Fibroblast of skin of left quadriceps (primary cell): ENCODE measurements at regions not wholly inside any gene's neighbourhood (a gene's known extent, or its start where the extent isn't known, plus 50 kb on each side); places are given as distances from the start of the nearest gene placed in this dataset.
"Not testable (repeated sequence)": the region's sequence is repeated elsewhere in the genome, so short reads cannot be mapped to it uniquely, and the experiment has no call there.

Experiments
- DNase-seq, 2 experiments: peaks; one replicate each; pipeline ENCODE4 v3.0.0-alpha.2; 2013; ENCODE audit warnings: low read depth in 2 of 2

DNA sequence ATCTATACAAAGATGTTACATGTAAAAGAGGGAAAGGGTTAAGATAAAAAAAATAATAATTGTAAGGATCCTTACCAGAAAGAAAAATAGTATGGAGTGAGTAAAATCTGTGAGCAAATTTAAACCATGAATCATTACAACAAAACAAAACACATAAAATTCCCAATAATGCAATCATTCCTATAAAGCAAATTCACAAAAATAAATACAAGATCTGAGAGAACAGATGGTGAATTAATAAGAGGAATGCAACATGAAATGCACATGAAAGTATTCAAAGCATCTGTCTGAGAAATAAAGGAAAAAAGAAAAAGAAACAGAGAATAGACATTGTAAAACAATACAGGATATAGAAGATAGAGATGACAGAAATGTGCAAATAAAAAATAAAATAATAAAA lies 681.5 kb upstream of the KLHL1 start:
- DNase-seq, result no peak

- DNase-seq, result no peak
Measured at GRCh38 chr13:70788074-70788473, 679.8 kb upstream of the KLHL1 start.

DNA sequence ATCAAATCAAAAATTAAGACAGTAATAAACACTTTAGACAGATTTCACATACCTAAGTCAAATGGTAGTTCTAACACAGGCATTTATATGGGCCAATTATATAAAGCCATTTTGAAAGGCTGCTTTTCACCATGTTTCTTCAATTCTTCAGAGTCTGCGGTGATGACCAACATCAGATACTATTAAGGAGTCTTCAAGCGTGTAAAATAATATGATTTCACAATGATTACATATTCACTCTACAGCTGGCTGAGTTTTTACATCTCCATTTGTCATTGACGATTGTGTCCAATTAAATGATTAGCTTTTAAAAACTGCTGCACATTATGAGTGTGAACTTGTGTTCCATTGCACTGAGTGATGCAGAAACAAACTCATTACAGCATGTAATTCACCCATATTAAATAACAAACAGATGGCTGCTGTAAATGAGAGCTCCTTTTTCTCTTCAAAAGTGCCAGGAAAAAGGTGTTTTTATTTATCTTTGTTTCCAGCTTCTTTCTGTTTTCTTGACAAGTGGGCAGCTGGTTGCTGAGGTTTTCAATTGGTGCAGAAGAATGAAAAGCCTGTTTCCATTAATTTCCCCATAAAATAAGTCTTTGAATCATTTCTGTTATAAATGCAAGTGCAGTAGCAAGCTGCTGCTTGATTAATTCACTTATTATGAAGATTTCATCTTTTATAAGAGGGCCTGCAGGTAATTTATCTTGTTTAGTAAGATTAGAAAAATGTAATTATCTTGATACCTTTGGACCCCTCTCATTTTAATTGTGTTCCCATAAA lies 676.1 kb upstream of the KLHL1 start:
- DNase-seq, result no peak

GRCh38 chr13:70769817-70770216 lies 661.6 kb upstream of the KLHL1 start:
- no peak for DNase-seq

- DNase-seq, result no peak
Measured at GRCh38 chr13:70758932-70759331, 650.7 kb upstream of the KLHL1 start.

- no peak for DNase-seq
Measured at GRCh38 chr13:70756088-70756487, 647.8 kb upstream of the KLHL1 start.

DNA sequence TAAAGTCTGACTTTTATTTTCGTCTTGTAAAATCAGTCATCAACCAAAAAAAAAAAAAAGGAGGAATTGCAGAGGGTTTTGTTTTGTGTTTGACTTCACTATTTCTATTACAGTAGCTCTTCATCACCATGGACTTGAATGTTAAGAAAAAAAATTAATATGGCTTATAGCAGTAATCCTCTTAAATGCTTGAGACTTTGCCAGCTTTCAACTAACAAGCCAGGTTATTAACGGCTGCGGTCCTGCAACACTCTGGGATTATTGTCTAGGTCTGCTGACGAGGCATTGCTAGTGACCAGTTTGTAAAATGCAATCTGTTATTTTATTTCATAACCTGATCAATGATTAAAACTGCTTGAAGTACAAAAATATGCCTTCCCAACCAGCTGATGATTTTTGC lies 647.2 kb upstream of the KLHL1 start:
- DNase-seq, result no peak

- DNase-seq, result peak in 1 of 2 experiments; percentile 0
Measured at GRCh38 chr13:70747262-70747661, 639.0 kb upstream of the KLHL1 start.

DNA sequence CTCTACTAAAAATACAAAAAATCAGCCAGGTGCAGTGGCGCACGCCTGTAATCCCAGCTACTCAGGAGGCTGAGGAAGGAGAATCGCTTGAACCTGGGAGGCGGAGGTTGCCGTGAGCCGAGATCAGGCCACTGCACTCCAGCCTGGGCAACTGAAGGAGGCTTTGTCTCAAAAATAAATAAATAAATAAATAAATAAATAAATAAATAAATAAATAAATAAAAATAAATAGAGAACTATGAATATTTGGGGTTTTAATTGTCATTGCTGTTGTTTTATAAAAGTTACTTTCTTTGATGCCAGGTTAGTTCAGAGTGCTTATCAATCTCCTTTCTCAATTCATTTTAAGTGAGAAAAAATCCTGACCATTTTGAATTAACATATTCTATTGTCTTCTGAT lies 638.2 kb upstream of the KLHL1 start:
- DNase-seq, result not testable (repeated sequence)

GRCh38 chr13:70736622-70737317 lies 628.5 kb upstream of the KLHL1 start:
- DNase-seq, result no peak

DNA sequence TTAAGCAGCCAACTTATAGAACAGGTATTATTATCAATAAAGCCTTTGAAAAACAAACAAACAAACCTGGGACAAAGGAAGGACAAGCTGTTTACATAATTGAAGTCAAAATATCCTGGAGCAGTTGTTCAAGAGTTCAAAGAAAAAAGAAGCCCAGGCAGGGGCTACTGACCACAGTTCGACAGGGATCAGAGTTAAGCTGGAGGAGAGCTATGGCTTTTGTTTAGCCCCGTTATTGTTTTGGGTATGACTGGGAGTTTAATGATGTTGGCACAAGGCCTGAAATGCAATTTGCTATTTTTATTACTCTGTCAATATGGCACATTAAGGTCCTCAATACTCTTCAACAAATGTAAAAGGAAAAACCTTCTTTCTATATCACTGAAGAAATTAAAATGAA lies 624.4 kb upstream of the KLHL1 start:
- no peak for DNase-seq

DNA sequence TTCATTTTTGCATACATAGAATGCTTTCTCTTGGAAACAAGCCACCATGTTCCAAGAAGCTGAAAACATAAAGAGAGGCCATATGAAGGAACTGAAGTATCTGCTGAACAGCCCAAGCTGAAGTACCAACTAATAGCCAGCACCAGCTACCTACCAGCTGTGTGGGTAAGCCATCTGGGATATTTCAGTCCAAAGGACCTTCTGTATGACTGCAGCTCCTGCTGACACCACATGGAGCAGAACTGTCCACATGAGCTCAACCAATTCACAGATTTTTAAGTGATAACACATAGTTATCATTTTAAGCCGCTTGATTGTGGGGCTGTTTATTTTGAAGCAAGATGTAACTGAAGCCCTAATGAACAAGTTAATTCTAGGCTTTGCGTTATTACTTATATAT lies 621.1 kb upstream of the KLHL1 start:
- DNase-seq, result no peak

- no peak for DNase-seq
Measured at GRCh38 chr13:70723732-70724131, 615.5 kb upstream of the KLHL1 start.

DNA sequence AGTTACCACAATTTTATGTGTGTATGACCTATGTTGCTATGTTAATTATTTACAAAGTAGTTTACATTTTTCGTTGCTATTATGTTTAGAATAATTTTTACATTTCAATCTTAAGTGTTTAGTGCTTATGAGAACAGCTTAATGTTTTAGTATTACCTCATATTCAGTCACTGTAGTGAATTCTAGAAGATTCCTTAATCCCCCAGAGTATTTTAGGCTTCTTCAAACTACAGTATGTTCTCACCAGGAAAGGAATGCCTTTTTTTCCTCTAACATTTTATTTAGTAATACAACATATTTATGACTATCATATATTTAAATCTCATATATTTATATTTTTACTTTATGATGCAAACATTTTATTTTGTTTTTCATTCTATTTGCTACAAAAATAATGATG lies 612.1 kb upstream of the KLHL1 start:
- no peak for DNase-seq

DNA sequence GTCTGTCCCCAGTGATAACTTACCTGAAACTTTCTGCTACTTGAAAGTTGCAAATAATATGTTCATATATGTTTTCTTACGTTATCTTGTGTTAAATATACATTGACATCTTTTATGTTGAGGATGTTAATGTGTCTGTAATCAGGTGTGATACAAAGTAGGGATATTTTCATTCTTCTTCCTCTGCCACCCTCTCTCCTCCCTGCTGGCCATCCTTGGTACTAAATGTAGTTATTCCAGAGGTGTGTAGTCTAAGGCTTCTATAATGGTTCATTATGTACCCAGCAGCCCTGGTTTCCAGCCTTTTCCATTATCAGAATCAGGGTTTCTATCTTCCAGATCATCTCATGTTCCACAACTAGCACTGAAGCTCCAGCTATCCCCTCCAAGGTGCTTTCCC lies 606.7 kb upstream of the KLHL1 start:
- DNase-seq, result no peak

- DNase-seq, result no peak
Measured at GRCh38 chr13:70708775-70709174, 600.5 kb upstream of the KLHL1 start.

- no peak for DNase-seq
Measured at GRCh38 chr13:70703755-70704154, 595.5 kb upstream of the KLHL1 start.

- DNase-seq, result no peak
Measured at GRCh38 chr13:70694996-70695715, 586.9 kb upstream of the KLHL1 start.

GRCh38 chr13:70668983-70669382 lies 560.7 kb upstream of the KLHL1 start:
- no peak for DNase-seq

DNA sequence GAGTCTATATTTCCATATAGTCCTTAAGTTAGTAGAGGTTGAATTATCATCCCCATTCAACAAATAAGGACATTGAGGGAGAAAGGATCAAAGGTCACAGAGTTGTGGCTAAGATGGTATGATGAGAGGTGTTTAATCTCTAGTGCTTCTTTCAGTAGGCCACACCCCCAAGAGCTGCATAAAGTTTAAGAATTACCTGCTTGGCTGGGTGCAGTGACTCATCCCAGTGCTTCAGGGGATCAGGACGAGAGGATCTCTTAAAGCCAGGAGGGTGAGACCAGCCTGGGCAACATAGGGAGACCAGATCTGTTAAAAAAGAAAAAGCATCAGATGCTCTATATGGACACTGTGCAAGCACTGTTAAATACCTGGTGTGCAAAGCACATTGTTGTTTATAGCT lies 560.0 kb upstream of the KLHL1 start:
- DNase-seq, result no peak

DNA sequence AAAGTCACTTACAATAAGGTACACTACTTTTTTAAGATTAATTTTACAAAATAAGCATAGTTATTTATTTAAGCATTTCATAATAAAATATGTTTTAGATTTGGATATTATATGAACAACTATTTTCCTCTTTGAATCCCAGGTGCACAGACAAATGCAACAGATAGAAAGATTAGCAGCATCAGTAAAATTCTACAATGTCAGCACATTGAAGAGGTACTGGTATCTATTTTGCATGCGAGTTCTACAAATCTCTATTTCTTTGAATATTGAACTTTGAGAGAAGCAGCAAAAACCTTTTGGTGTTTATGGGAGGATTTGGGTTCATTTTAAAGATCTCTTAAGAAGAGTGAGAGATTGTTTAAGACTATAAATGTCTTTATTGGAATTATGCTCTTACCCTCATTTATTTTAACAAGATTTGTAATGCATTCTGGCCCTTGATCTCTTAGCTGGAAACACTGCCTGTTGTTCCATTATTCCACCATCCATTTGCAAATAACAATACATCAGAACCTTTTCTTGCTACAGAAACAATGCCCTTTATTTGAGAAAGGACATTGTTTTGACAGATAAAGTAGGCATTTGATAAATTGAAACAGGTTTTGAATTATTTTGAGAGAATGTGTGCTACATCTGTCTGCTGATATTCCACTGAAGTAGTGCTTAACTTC lies 558.8 kb upstream of the KLHL1 start:
- no peak for DNase-seq

- DNase-seq, result no peak
Measured at GRCh38 chr13:70662231-70662940, 554.1 kb upstream of the KLHL1 start.
